T-helper 17 cell (primary cell): ENCODE measurements at regions not wholly inside any gene's neighbourhood (a gene's known extent, or its start where the extent isn't known, plus 50 kb on each side); places are given as distances from the start of the nearest gene placed in this dataset.

Experiments used
- ATAC-seq: fragments of 150-1000 bp; cut with Tn5 transposase; 2 replicates; pipeline ENCODE4 v1.10.0; 2021; ENCODE audit warnings: mild to moderate bottlenecking, moderate library complexity
- DNase-seq, 3 donors: peaks; one replicate each; pipeline versions ENCODE4 v3.0.0 to v3.0.0-alpha.2; 2020 to 2021
- H3K9me3 ChIP-seq: one replicate; pipeline ENCODE4 v1.7.0; 2013; ENCODE audit warnings: low read length, mild to moderate bottlenecking; ENCODE audit not compliant: control insufficient read depth, poor library complexity, severe bottlenecking
- H3K27ac Mint-ChIP-seq: one replicate; pipeline ENCODE4 v1.8.0; 2022; ENCODE audit warnings: mild to moderate bottlenecking, moderate library complexity, mixed read lengths
- H3K27me3 Mint-ChIP-seq: one replicate; pipeline ENCODE4 v1.8.0; 2022; ENCODE audit warnings: mixed read lengths
- H3K36me3 Mint-ChIP-seq: one replicate; pipeline ENCODE4 v1.8.0; 2022; ENCODE audit warnings: low read depth, mixed read lengths
- H3K4me1 Mint-ChIP-seq: one replicate; pipeline ENCODE4 v1.8.0; 2022; ENCODE audit warnings: mild to moderate bottlenecking, mixed read lengths
- H3K4me3 Mint-ChIP-seq: one replicate; pipeline ENCODE4 v1.8.0; 2022; ENCODE audit warnings: mild to moderate bottlenecking, moderate library complexity, mixed read lengths

GRCh38 chrX:107565015-107565414 lies 63.3 kb upstream of the PRPS1 start:
- no peaks in the 10 kb centered on the region for H3K9me3 ChIP-seq
- ATAC-seq: no peak
- no peaks in the 10 kb centered on the region for H3K36me3 Mint-ChIP-seq
- H3K27me3 Mint-ChIP-seq: peaks cover 30% of the 10 kb centered on the region
- H3K27ac Mint-ChIP-seq: no peak overlapping the region
- H3K4me3 Mint-ChIP-seq: no peak overlapping the region
- no peak for DNase-seq
- peaks cover 2% of the 10 kb centered on the region for H3K4me1 Mint-ChIP-seq

GRCh38 chrX:107565931-107566603 lies 62.2 kb upstream of the PRPS1 start:
- DNase-seq: no peak
- no peaks in the 10 kb centered on the region for H3K36me3 Mint-ChIP-seq
- H3K9me3 ChIP-seq: no peaks in the 10 kb centered on the region
- H3K27me3 Mint-ChIP-seq: peaks cover 30% of the 10 kb centered on the region
- no peak for ATAC-seq
- no peak overlapping the region for H3K27ac Mint-ChIP-seq
- peaks cover 2% of the 10 kb centered on the region for H3K4me1 Mint-ChIP-seq
- H3K4me3 Mint-ChIP-seq: no peak overlapping the region

- Mint-ChIP-seq H3K27me3 (peaks cover 27% of the 10 kb centered on the region), H3K36me3 (no peaks in the 10 kb centered on the region), H3K27ac (peak overlapping the region; percentile 54), H3K4me1 (peaks cover 2% of the 10 kb centered on the region), H3K4me3 (no peak overlapping the region)
- ATAC-seq (no peak), DNase-seq (no peak)
- H3K9me3 ChIP-seq: no peaks in the 10 kb centered on the region
Measured at GRCh38 chrX:107566604-107567262, 61.6 kb upstream of the PRPS1 start.

- H3K36me3 Mint-ChIP-seq: no peaks in the 10 kb centered on the region
- H3K27ac Mint-ChIP-seq: peak overlapping the region; percentile 54
- no peaks in the 10 kb centered on the region for H3K9me3 ChIP-seq
- DNase-seq: no peak
- ATAC-seq: no peak
- H3K4me3 Mint-ChIP-seq: no peak overlapping the region
- peaks cover 21% of the 10 kb centered on the region for H3K27me3 Mint-ChIP-seq
- H3K4me1 Mint-ChIP-seq: peaks cover 2% of the 10 kb centered on the region
Measured at GRCh38 chrX:107567370-107567769, 60.9 kb upstream of the PRPS1 start.

- H3K36me3 Mint-ChIP-seq: no peaks in the 10 kb centered on the region
- no peak overlapping the region for H3K27ac Mint-ChIP-seq
- no peaks in the 10 kb centered on the region for H3K9me3 ChIP-seq
- H3K4me3 Mint-ChIP-seq: no peak overlapping the region
- no peak for DNase-seq
- peaks cover 5% of the 10 kb centered on the region for H3K27me3 Mint-ChIP-seq
- no peak for ATAC-seq
- H3K4me1 Mint-ChIP-seq: peaks cover 2% of the 10 kb centered on the region
Measured at GRCh38 chrX:107571296-107571998, 56.9 kb upstream of the PRPS1 start.

- H3K36me3 Mint-ChIP-seq: no peaks in the 10 kb centered on the region
- ATAC-seq: no peak
- H3K4me3 Mint-ChIP-seq: no peak overlapping the region
Measured at GRCh38 chrX:107573016-107573415, 55.3 kb upstream of the PRPS1 start.

GRCh38 chrX:107574054-107574683 lies 54.1 kb upstream of the PRPS1 start:
- DNase-seq: no peak
- Mint-ChIP-seq H3K36me3 (no peaks in the 10 kb centered on the region), H3K4me1 (peaks cover 2% of the 10 kb centered on the region), H3K4me3 (no peak overlapping the region), H3K27me3 (no peaks in the 10 kb centered on the region), H3K27ac (no peak overlapping the region)
- no peak for ATAC-seq
- H3K9me3 ChIP-seq: no peaks in the 10 kb centered on the region

More at GRCh38 chrX:107573016-107573415, 55.3 kb upstream of the PRPS1 start:
- H3K9me3 ChIP-seq: no peaks in the 10 kb centered on the region
- no peaks in the 10 kb centered on the region for H3K27me3 Mint-ChIP-seq
- DNase-seq: no peak
- H3K27ac Mint-ChIP-seq: no peak overlapping the region
- H3K4me1 Mint-ChIP-seq: peaks cover 2% of the 10 kb centered on the region

- no peak for ATAC-seq
- no peak overlapping the region for H3K27ac Mint-ChIP-seq
Measured at GRCh38 chrX:107574711-107575110, 53.6 kb upstream of the PRPS1 start.

GRCh38 chrX:107576392-107576791 lies 51.9 kb upstream of the PRPS1 start:
- Mint-ChIP-seq H3K27me3 (no peaks in the 10 kb centered on the region), H3K4me1 (no peaks in the 10 kb centered on the region), H3K27ac (no peak overlapping the region), H3K4me3 (no peak overlapping the region), H3K36me3 (no peaks in the 10 kb centered on the region)
- no peaks in the 10 kb centered on the region for H3K9me3 ChIP-seq
- DNase-seq: no peak
- no peak for ATAC-seq

More at GRCh38 chrX:107574711-107575110, 53.6 kb upstream of the PRPS1 start:
- Mint-ChIP-seq H3K27me3 (no peaks in the 10 kb centered on the region), H3K4me1 (peaks cover 2% of the 10 kb centered on the region), H3K36me3 (no peaks in the 10 kb centered on the region), H3K4me3 (no peak overlapping the region)
- H3K9me3 ChIP-seq: no peaks in the 10 kb centered on the region
- no peak for DNase-seq

- Mint-ChIP-seq H3K27ac (no peak overlapping the region), H3K36me3 (no peaks in the 10 kb centered on the region), H3K4me3 (no peak overlapping the region), H3K27me3 (no peaks in the 10 kb centered on the region), H3K4me1 (no peaks in the 10 kb centered on the region)
- ATAC-seq (no peak), DNase-seq (no peak)
- H3K9me3 ChIP-seq: no peaks in the 10 kb centered on the region
Measured at GRCh38 chrX:107576841-107577240, 51.5 kb upstream of the PRPS1 start.

- Mint-ChIP-seq H3K4me3 (no peak overlapping the region), H3K27ac (no peak overlapping the region), H3K4me1 (no peaks in the 10 kb centered on the region), H3K36me3 (no peaks in the 10 kb centered on the region), H3K27me3 (no peaks in the 10 kb centered on the region)
- ATAC-seq (no peak), DNase-seq (no peak)
- no peaks in the 10 kb centered on the region for H3K9me3 ChIP-seq
Measured at GRCh38 chrX:107577933-107578332, 50.4 kb upstream of the PRPS1 start.
